GM12891 (cell line): ENCODE measurements at regions not wholly inside any gene's neighbourhood (a gene's known extent, or its start where the extent isn't known, plus 50 kb on each side); places are given as distances from the start of the nearest gene placed in this dataset.

ENCODE experiments used
- PAX5 ChIP-seq: IDR thresholded peaks from 2 replicates; pipeline ENCODE4 v1.6.1; 2011; ENCODE audit warnings: low read length, moderate library complexity, mild to moderate bottlenecking; ENCODE audit not compliant: insufficient read depth, severe bottlenecking
- POLR2A ChIP-seq: IDR thresholded peaks from 2 replicates; pipeline ENCODE4 v1.6.1; 2011; ENCODE audit warnings: low read depth, low read length, control low read depth
- POLR2AphosphoS5 ChIP-seq: IDR thresholded peaks from 2 replicates; pipeline ENCODE4 v1.6.1; 2011; ENCODE audit warnings: low read depth, low read length, control low read depth
- POU2F2 ChIP-seq: IDR thresholded peaks from 2 replicates; pipeline ENCODE4 v1.6.1; 2011; ENCODE audit warnings: low read depth, mild to moderate bottlenecking, control low read depth, low read length, moderate library complexity
- SPI1 ChIP-seq: IDR thresholded peaks from 2 replicates; pipeline ENCODE4 v1.6.1; 2011; ENCODE audit warnings: low read depth, low read length, control low read depth
- TAF1 ChIP-seq: IDR thresholded peaks from 2 replicates; pipeline ENCODE4 v1.6.1; 2011; ENCODE audit warnings: low read depth, low read length, control low read depth

- no peak for TF ChIP-seq POLR2A
- TF ChIP-seq POLR2AphosphoS5, result no peak
- no peak for TF ChIP-seq TAF1
- no peak for TF ChIP-seq SPI1
- TF ChIP-seq POU2F2, result no peak
- no peak for TF ChIP-seq PAX5
Observed at GRCh38 chr12:24707334-24707733, 241.6 kb downstream of the BCAT1 start.
